Breast epithelium (tissue), 3 donors: ENCODE measurements at regions not wholly inside any gene's neighbourhood (a gene's known extent, or its start where the extent isn't known, plus 50 kb on each side); places are given as distances from the start of the nearest gene placed in this dataset.

Source experiments
- CTCF ChIP-seq, 3 donors: fragments of 450-650 bp; IDR thresholded peaks; one replicate each; pipeline ENCODE4 v1.5.1; 2016 to 2017; ENCODE audit warnings: antibody characterized with exemption in 3 of 3, mild to moderate bottlenecking in 3 of 3, moderate library complexity in 3 of 3
- POLR2A ChIP-seq: fragments of 450-650 bp; IDR thresholded peaks from one replicate; pipeline ENCODE4 v1.6.1; 2016; ENCODE audit warnings: antibody characterized with exemption, mild to moderate bottlenecking, moderate library complexity
- POLR2AphosphoS5 ChIP-seq, 3 donors: sonication (generic); formaldehyde crosslinking; IDR thresholded peaks; one replicate each; pipeline ENCODE4 v1.6.1; 2017; ENCODE audit warnings: antibody characterized with exemption in 3 of 3

GRCh38 chrX:40530509-40530908 is 50.3 kb upstream of the ATP6AP2 start:
- no peak for TF ChIP-seq CTCF (IDR thresholded peaks at IDR 0.05)
- TF ChIP-seq POLR2A = no peak
- TF ChIP-seq POLR2AphosphoS5 (IDR thresholded peaks at IDR 0.05) = no peak
